ENCODE measurements at regions not wholly inside any gene's neighbourhood (a gene's known extent, or its start where the extent isn't known, plus 50 kb on each side); places are given as distances from the start of the nearest gene placed in this dataset.

DNA sequence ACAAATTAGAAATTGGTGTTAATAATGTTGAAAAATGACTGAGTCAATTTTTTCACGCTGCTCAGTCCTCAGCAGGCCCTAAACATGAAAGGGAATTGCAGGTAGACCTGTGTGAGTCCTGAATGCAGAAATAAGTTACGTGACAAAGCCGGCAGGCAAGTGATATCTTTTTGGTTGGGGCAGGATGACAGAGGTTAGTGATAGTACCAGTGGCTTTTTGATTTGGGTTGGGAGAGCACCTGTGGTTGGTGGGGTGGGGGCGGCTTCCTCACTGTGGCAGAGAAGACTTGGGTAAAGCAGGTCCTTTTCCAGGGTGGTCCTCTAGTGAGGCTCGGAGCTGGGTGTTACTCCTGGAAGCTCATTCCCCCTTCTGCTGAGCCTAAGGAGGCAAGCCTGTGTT is 164.7 kb downstream of the TMEM167A start:
- TF ChIP-seq, protein P1, sequence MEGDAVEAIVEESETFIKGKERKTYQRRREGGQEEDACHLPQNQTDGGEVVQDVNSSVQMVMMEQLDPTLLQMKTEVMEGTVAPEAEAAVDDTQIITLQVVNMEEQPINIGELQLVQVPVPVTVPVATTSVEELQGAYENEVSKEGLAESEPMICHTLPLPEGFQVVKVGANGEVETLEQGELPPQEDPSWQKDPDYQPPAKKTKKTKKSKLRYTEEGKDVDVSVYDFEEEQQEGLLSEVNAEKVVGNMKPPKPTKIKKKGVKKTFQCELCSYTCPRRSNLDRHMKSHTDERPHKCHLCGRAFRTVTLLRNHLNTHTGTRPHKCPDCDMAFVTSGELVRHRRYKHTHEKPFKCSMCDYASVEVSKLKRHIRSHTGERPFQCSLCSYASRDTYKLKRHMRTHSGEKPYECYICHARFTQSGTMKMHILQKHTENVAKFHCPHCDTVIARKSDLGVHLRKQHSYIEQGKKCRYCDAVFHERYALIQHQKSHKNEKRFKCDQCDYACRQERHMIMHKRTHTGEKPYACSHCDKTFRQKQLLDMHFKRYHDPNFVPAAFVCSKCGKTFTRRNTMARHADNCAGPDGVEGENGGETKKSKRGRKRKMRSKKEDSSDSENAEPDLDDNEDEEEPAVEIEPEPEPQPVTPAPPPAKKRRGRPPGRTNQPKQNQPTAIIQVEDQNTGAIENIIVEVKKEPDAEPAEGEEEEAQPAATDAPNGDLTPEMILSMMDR (conservative IDR thresholded peaks at IDR 0.05; ENCODE audit: low read depth): no peak
- ChIA-PET POLR2A (ENCODE audit: low non-redundant PET) (no interaction called here), CTCF (no interaction called here)
- H3K27ac ChIP-seq: no peak overlapping the region
- DNase-seq (ENCODE audit: low spot score): no peak

DNA sequence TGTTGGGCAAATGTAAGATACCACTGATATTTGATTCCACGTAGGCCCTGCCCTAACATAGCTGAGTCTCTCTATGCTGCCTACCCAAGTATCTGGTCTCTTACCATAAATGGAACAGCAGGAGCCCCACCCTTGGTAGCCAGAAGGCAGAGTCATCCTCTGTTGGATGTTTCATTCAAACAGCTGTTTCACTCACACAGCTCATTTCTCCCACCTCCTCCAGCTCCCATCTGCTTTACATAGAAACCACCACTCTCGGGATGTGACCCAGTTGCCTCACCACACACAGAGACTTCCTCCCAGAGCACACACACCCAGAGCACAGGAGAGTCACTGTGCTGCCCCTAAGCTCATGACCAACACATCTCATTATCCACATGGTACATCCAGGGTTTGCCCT is 165.3 kb downstream of the TMEM167A start:
- TF ChIP-seq, protein P1 (conservative IDR thresholded peaks at IDR 0.05; ENCODE audit: low read depth): no peak
- ChIA-PET CTCF (no interaction called here), POLR2A (ENCODE audit: low non-redundant PET) (no interaction called here)
- no peak for DNase-seq (ENCODE audit: low spot score)
- no peak overlapping the region for H3K27ac ChIP-seq

DNA sequence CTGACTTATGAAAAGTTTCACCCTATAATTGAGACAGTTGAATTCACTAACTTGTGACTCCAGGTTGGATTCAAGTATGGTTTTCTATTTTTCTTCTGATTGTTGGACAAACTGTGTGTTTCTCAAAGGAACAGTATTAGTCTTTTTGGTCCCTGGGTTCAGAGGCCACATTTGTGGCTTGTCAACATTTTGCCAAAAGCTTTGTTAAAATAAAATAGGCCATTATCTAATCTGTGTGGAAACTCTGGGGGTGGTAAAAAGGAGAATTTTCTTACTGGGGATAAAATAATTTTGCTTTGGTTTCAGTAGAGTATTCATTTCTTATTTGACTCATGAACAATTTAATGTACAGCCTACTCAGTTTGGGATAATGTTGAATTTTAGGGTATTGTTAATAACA is 166.3 kb downstream of the TMEM167A start:
- ChIA-PET CTCF (interaction anchor here (0.5 to 0.7 kb wide), 2 partner anchors 20 to 36 kb away, joined by 3 read pairs; no protein-coding TSS in a partner anchor), POLR2A (ENCODE audit: low non-redundant PET) (no interaction called here)
- H3K27ac ChIP-seq: no peak overlapping the region
- no peak for DNase-seq (ENCODE audit: low spot score)
- TF ChIP-seq, protein P1 (conservative IDR thresholded peaks at IDR 0.05; ENCODE audit: low read depth): no peak

DNA sequence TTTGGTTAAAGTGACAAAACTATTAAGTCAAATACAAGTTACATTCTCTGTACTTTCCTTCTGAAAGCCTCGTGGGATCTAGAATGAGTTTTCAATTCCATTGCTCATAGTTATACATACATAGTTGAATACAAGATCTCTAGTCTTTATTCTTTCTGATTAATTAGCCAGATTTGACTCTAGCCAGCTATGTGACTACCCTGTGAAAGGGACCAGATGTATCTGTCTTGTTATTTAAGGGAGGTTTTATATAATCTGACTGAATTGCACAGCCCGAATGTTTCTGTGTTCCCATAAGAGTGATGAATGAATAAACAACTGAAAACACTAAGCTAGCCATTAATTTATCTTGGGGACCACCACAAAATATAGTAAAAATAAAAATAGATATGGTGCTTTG is 166.7 kb downstream of the TMEM167A start:
- TF ChIP-seq, protein P1 (conservative IDR thresholded peaks at IDR 0.05; ENCODE audit: low read depth): no peak
- POLR2A ChIA-PET (ENCODE audit: low non-redundant PET): no interaction called here
- CTCF ChIA-PET: interaction anchor here (0.5 to 0.7 kb wide), 2 partner anchors 19 to 35 kb away, joined by 3 read pairs; no protein-coding TSS in a partner anchor
- no peak overlapping the region for H3K27ac ChIP-seq
- DNase-seq (ENCODE audit: low spot score): no peak

DNA sequence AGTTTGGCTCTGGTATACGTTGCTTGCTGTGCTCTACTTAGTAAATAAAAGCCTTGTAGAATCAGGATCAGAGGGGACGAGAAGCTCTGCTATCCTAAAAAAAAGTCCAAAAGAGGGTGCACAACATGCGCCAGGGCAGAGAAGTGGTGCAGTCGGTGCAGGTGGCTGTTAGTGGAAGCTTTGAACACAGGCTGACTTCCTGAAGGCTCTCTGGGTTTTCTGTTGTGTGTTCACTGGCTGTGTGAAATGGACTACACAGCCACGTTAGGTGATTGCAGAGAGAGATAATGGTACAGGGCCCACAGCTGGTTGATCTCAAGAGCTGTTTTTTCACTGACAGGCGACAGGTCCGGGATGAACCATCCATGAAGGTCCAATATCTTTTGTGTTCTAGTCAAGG is 167.4 kb downstream of the TMEM167A start:
- POLR2A ChIA-PET (ENCODE audit: low non-redundant PET): no interaction called here
- CTCF ChIA-PET: interaction anchor here (0.6 kb wide), 1 partner anchor 645 kb away, joined by 3 read pairs; no protein-coding TSS in a partner anchor
- DNase-seq (ENCODE audit: low spot score): no peak
- TF ChIP-seq, protein P1 (conservative IDR thresholded peaks at IDR 0.05; ENCODE audit: low read depth): no peak
- H3K27ac ChIP-seq: no peak overlapping the region

DNA sequence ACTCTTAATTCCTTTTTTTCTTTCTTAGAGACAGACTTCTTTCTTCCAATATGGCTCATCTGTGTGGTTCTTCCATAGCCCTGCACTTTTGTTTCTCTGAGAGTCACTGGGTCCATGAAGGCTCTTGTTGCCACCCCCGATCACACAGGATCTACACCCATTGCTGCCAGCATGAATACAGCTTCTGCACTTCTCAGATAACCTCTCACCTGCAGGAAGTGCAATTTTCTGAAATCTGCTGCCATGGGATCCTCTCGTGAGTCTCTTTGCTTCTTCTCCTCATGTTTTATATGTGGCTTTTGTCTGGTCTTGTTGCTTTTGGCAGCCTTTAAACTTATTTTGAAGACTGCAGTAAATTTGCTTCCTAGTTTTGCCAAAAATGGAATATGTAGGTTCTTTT is 171.2 kb downstream of the TMEM167A start:
- ChIA-PET POLR2A (ENCODE audit: low non-redundant PET) (no interaction called here), CTCF (interaction anchor here (0.7 kb wide), 1 partner anchor 664 kb away, joined by 6 read pairs; no protein-coding TSS in a partner anchor)
- no peak overlapping the region for H3K27ac ChIP-seq
- TF ChIP-seq, protein P1 (conservative IDR thresholded peaks at IDR 0.05; ENCODE audit: low read depth): no peak
- DNase-seq (ENCODE audit: low spot score): no peak
